Stimulated activated CD4-positive, alpha-beta T cell treated with anti-CD3 and anti-CD28 coated beads, TNF-alpha, amount 100 ng/mL, for 48 hours (primary cell): ENCODE measurements at regions not wholly inside any gene's neighbourhood (a gene's known extent, or its start where the extent isn't known, plus 50 kb on each side); places are given as distances from the start of the nearest gene placed in this dataset.
"Not testable (repeated sequence)": the region's sequence is repeated elsewhere in the genome, so short reads cannot be mapped to it uniquely, and the experiment has no call there.

Experiments
- DNase-seq, 3 donors: peaks; one replicate each; pipeline ENCODE4 v3.0.0-alpha.2; 2020; ENCODE audit warnings: low read depth in 3 of 3

DNA sequence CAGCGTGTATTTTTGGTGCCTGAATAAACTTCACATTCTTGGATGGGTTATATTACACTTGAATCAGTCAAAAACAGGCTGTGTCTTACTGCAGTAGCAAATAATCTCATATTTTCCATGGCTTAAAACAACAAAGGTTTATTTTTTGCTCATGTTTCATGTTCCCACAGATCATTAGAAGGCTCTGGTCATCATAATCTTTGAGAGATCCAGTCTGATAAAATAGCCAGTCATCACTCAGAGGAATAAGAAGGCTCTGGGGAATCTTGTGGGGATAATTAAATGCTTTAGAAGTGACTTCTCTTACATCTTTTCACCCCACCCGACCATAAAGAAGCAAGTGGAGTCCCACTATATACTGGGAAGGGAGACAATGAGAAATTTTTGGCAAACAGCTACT is 417.7 kb downstream of the PSAT1 start:
- DNase-seq = no peak

DNA sequence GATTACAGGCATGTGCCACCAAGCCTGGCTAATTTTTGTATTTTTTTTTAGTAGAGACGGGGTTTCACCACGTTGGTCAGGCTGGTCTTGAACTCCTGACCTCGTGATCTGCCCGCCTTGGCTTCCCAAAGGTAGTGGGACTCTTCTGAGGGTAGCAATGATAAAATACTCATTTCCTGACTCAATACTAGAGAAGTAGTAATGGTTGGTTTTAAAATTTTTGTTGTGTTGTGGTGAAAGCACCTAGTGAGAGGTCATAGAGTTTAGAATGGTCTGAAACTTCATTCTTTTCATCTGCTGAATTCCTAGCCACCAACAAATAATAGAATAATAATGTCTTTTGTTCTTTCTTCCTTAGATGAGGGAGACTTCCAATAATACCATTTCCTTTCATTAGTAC is 422.1 kb downstream of the PSAT1 start:
- not testable (repeated sequence) for DNase-seq

DNA sequence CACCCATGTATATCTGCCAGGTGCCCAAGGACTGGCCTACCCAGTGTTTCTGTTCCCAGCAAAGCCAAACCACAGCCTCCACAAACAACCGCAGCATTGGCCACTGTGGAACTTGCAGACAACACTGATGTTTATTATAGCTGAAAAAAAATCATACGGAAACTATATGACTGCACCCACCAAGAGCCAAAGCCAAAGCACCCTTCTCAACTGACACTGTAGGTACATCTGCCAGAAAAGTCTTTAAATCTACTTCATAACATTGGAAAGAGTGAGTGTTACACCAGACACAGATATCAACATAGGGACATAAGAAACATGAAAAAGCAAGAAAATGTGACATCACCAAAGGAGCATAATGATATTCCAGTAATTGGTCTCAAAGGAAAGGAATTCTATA is 428.0 kb downstream of the PSAT1 start:
- DNase-seq = no peak

DNA sequence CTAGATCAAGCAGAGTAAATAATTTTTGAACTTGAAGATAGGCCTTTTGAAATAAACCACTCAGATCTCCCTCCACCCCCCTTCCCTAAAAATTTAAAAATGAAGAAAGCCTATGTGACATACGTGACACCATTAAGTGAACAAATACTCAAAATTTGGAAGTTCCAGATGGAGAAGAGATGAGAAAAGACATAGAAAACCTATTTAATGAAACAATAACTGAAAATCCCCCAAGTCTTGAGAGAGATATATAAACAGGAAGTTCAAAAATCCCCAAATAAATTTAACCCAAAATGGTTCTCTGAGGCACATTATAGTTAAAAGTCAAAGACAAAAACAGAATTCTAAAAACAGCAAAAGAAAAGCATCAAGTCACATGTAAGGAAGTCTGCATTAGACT is 428.6 kb downstream of the PSAT1 start:
- DNase-seq = no peak

DNA sequence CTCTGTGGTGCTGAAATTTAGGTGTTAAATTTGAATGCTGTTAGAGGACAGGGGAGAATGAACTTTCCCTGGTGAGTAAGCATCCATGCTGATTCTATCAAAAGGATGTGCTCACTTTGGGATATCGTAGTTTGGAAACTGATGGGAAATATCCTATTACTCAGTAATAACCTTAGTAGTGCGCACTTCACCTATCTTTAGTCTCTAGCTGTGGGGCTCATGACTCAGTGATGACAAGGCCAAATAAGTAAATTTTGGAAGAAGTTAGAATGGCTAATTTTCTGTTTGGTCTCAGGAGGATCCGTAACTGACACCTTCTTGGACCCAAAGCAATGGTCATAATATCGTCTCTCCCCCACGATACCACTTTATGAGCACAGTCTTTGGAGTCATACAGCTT is 448.4 kb downstream of the PSAT1 start:
- DNase-seq = no peak

DNA sequence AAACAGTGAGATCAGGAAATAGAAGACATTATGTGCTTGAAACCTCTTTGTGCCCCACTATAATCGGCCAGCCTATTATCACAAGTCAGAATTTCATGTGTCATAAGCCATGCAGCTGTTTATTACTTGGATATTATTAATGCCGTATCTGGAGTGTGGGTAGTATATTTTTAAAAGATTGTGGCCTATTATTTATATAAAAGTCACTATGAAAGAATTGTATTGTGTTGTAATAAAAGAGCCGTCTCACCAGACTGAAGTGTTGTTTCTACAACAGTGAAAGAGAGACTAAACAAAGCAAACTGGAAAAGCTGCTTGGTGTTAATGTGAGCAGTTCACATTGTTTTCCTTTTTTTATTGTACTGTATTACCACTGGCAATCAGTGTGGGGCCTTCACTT is 449.1 kb downstream of the PSAT1 start:
- no peak for DNase-seq

DNA sequence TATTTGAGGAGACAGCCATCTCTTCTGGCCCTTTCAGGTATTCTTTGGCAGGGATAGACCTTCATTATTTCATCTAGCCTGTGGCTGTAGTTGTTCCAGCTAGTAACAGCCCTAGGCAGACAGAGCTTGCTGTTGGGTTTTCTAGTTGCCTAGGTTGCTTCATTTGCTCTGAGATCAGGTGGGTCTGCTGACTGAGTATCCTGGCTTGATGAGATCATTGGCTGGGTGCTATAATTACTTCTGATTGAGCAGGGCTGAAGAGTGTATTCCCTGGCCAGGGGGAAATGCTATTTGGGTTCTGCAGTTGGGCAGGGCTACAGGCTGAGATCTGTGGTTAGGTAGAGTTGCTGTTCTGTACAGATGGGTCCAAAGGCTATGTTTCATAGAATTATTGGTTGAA is 456.1 kb downstream of the PSAT1 start:
- no peak for DNase-seq

DNA sequence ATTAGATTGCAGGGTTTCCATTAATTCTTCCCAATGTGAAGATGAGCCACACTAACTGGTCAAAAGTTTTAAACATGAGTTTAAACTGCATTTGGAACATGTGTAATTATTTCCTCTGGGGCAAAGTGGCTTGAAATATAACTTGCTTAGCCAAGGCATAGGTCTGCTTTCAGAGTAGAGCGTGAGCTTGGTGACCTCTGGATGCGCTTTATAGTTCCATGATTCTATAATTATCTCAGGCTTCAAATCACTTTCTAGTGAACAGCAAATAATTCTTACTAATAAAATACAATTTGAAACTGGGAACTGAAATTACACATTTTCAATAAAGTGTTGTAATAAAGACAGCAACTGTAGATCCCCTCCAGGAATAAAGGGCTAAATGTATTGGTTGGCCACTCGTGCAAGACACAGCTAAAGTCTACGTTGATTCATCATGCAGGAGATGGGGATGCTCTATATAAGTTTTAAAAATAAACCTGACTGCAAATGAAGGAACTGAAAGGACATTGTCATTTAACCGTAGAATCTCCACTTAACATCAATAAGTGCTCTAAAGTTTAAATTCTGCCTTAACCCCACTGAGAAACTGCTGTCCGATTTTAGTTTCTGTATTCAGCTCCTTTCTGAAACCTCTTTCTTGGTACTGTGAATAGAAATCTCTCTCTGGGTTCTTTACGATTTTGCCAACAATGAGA is 460.0 kb downstream of the PSAT1 start:
- no peak for DNase-seq

DNA sequence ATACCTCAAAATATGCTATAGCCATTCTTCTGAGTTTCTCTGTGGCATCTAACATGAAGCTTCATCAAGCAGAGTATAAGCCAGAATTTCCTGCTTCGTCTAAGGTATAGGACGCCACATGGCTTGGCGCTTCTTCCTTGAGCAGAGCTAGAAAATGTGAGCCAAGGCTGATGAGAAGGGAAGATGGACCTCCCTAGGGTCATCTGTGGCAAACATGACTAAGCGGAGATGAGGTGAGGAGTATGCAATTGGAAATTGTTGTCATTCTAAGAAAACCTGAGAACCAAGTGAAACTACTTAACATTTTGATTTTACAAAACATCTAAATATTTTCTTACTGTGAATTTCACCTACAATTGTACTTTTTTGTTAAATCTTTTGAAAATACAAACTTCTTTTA is 466.5 kb downstream of the PSAT1 start:
- no peak for DNase-seq

DNA sequence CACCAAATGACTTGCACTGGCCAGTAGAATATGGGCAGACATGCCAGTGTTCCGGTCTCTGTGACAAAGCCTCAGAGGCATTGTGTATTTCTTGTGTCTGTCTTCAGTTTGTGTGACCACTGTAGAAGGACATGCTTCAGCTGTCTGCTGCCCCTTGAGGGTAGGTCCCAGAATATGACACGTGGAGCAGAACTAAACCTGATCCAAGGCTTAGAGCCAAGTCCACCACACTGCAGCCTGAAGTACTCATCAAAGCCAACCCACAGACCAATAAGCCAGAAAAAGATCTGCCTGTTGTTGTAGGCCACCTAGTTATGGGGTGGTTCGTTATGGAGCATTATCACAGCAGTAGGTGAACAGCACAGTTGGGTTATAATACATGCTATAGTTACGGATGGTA is 468.9 kb downstream of the PSAT1 start:
- no peak for DNase-seq

DNA sequence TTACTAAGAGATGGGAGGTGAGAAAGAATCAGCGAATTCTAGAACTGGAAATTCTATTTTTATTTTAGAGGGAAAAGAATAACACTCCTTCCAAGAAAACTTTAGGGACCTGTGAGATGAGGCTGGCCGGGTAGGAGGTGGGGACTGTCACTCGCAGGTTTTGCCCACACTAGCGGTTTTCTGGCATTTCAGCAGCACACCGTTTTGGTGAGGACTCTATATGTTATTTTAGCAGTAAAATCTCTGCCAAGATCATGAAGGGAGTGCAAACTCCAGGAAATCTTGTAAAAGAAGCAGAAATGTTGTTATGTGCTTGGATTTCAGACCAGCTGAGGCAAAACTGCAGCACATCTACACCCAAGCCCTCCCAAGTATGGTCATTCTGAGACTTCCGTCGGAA is 470.6 kb downstream of the PSAT1 start:
- DNase-seq = no peak

DNA sequence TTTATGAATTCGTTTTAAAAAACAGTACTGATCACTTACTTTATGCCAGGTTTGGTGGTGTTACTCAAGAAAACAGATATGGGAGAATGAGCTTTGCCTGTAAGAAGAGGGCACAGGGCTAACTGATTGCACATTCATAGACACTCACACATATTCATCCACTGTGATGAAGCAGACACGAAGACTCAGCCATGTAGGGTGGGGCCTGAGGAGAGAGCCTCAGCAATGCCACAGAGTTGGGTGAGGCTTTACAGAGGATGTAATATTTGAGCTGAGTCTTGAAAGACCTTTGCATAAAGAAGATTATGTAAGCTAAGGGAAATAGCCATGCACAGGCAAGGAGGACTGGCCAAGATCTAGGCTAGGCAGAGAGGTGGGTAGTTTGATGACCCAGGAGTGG is 472.8 kb downstream of the PSAT1 start:
- no peak for DNase-seq

DNA sequence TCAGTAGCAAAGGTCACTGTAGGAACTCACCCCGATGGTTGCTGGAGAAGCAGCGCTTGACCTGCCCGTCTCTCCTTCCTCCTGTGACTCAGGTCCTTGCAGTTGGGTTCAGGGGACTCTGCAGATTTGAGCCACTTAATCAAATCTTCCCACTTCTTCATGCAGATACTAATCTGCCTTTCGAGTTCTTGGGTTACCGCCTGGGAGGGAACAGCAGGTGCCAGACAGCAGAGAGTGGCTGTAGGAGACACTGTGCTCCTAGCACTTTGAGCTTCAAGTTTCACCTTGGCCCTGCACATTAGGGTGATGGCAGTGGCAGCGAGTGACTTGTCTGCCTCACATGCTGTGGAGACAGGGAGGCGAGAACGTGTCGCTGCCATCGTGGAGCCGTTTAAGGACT is 478.3 kb downstream of the PSAT1 start:
- DNase-seq = no peak

DNA sequence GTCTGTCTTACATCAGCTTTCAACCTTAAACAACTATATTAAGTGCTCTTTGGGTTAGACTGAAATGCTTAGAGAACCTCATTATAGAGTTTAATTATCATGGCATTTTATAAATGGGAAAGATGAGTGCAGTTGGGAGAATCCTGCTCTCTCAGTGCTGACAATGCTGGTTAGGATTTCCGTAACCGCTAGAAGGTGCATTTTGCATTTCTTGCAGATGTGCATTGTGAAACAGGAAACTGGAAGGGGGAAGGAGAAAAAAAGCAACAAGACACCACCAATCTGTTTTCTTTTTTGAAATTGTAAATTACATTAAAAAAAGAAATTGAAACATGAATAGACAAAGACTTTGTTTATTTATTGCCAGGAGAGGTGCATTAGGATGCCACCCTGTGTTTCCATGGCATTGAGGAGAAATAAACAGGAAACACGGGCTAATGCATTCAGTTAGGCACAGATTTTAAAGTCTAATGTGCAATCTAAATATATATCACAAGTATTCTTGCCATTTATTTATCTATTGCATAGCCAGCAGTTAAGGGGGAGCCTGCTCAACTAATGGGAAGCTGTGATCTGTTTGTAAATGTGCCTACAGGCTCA is 478.9 kb downstream of the PSAT1 start:
- DNase-seq = no peak

DNA sequence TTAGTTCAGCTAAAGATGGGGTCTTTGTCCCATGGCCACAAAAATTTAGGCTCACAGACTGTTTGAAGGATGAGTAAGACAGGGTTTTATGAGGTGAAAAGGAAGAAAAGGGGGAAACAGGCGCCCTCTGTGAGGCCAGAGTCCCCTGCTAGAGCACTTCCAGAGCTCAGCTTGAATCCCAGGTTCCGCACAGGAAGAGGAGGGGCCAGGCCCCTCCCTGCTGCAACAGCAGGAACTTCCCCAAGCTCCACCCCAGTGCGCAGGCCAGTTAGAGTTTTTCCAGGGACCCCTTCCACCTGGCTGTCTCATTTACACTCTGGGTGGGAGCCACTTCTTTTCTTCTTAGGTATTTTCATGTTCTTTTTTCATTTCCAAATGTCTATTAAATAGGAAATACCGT is 480.8 kb downstream of the PSAT1 start:
- DNase-seq = no peak

DNA sequence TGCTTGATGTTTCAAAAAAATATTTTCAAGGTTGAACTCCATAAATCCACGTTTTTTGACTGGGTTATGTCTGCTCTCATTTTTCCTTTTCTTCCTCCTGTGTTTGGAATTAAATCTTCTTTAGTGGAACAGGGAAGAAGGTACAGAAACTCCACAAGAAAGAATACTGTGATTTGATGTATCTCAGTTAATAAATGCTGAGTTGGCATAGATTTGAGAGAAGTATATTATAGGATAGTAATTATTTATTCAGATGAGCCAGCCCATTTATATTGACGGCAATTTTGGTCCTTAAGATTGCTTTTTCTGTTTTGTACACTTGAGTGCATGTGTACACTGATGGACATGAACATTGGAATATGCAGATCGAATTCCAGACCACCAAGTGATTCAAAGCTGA is 481.4 kb downstream of the PSAT1 start:
- no peak for DNase-seq

DNA sequence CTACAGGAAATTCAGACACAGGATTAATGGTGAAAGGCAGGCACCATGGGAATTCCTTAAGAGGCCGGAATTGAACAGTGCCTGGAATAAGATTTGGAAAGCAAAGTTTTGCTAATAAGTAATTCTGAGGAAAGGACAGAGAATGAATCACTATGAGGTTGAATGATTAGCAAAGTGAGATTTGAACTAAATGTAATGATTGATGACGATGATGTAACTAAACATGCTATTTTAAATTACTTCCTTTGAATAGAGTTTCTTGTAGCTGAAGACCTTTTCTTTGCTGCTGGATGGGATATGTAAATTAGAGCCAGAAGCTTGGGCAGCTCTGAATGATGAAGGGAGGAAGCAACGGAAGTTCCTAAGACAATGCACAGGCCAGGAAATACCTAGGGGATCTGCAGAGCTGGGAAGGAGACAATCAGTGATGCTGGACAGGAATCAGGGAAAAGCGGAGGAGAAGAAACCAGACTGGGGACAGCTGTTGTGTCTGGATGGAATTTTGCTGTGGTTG is 482.0 kb downstream of the PSAT1 start:
- no peak for DNase-seq

DNA sequence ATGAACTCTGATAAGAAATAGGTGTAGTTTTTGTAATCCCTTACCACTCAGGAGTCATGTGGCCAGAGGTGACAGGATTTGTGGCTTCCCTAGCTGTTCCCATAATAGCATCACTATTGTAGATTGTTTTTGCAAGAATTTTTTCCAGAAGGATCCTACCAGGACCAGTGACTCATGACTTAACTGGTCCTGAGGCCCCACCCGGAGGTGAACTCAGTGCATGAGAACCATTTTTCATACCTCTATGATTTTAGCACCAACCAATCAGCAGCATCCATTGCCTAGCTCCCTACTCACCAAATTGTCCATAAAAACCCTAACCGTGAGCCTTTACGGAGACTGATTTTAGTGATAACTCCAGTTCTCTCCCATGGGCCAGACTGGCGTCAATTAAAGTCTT is 484.8 kb downstream of the PSAT1 start:
- DNase-seq = no peak

DNA sequence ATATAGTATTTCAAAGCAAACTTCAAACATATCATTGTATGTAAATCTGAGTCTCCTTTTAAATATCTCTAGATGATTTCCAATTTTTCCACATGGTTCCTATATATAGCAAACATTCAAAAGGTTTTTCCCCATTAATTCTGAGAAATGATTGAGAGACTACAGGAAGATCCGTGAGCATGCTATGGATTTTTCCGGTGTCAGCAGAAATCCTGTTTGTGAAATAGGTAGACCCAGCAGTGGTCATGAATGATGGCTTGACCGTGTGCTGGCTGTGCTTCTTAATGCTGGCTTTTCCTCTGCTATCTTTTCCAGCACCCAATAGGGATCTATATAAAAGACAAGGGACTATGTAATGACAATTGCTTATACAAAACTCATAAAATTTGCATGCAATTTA is 485.3 kb downstream of the PSAT1 start:
- DNase-seq = no peak

DNA sequence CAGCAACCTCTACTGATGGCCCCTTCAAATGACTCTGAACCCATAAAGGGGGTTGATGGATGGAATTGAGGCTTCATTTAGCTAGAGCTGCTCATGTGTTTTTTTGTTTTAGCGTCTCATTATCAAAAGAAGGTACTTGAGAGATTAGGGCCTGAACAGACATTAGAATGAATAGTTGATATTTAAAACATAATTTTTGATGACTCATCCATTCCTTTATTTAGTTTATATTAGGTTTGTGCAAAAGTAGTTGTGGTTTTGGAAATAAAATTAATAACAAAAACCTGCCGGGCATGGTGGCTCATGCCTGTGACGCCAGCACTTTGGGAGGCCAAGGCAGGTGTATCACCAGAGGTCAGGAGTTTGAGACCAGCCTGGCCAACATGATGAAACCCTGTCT is 485.9 kb downstream of the PSAT1 start:
- no peak for DNase-seq

DNA sequence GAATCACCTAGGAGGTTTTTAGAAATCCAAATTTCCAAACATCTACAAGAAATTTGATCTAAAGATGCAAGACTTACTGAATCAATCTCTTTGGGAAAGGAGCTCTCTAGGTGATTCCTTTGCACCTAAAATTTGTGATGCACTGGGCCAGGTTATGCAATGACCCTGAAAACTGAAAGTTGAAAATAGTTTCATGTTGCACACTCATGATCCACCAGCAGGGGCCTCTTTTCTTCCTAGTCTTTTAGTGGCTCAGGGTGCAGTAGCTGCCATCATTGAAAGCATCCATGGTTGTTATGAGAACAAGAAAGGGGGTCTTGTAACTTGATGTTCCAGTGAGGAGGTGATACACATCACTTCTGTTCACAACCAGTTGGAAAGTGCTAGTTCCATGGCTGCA is 486.8 kb downstream of the PSAT1 start:
- DNase-seq = no peak

DNA sequence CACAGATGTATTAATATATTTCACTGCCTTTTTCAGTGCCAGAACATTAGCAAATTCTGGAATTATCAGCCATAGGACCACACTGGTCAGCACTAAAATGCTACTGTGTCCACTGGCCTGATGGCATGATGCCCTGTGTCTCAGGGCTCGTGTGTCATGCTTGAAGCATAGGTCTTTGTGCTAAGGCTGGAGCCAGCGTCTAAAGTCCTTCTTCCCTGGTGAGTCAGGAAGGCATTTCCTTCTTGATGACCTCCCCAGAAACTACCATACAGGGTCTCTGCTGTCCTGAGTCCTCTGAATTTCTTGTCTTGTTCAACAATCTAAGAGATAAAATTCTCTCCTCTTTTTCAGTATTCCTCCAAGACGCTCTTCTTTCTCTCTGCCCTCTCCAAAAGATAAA is 489.9 kb downstream of the PSAT1 start:
- DNase-seq = no peak

DNA sequence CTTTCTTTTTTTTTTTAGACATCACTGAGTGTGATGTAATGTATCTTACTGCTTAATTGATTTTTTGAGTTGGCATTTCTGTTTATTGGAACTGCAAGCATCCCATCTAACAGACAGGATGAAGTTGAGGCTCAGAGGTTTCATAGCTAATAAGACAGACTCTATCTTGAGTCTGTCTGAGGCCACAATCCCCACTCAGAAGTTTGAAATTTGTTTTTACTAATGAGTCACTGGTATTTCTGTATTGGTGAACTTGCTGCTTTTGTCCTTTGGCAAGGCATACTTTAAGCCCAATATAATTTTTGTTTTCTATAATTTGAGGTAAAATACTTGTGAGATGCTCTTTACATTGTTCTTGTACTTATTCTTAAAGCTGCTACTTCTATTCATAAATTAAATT is 491.2 kb downstream of the PSAT1 start:
- no peak for DNase-seq

DNA sequence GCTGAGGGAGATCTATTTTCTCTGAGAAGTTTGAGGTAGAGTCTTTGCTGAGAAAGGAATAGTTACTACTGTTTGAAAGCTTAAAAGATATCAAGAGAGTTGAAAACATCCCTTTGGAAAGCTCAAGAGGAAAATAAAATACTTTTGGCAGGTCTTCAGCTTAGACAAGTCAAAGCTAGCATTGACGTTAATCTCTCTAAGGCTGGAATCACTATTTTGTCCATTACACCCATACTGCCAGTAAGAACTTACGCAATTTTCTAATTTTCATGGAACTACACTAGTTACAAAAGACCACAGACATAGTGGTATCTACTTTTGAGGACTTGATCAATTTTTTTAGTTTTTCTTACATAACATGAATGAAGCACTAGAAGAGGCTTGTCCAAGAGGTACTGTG is 494.9 kb downstream of the PSAT1 start:
- DNase-seq = no peak
